ENCODE measurements at regions not wholly inside any gene's neighbourhood (a gene's known extent, or its start where the extent isn't known, plus 50 kb on each side); places are given as distances from the start of the nearest gene placed in this dataset.

DNA sequence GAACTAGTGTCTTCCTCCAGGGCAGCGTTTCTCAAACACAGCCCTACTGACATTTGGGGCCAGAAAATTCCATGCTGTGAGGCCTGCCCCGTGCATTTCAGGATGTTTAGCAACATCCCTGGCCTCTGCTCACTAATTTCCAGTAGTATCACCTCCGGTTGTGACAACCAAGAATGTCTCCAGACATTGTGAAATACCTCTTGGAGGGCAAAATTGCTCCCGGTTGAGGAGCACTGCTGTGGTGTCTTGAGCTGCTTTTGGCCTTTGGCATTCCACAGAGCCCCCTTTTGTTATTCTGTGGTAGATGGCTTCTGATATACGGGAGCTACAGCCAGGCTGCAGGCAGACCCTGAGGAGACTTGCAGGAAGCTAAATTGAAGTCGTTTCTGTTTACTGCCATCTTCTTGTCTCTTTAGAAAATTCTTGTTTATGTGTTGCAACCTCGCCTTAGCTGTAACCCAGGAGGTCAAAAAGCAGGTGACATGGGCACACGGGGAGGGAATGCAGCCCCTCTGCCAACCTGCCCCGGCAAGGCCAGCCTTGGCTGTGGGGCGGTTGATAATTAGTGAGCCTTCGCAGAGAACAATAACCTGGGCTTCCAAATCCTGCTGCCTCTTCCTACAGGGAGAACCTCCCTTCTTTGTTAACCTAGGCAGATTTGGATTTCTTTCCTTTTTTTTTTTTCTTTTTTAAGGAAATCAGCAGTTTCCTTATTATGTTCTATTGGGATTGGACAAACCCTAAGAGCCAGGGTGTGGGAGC is 74.7 kb upstream of the AKT3 start:
- Histone ChIP-seq H3K9me3 (ENCODE audit: control insufficient read depth, insufficient read depth, low read length) (no peaks in the 10 kb centered on the region), H4K8ac (ENCODE audit: low read depth in 2 of 2, low read length in 2 of 2) (peak overlapping the region; percentile 3 to 22), H3K4me3 (ENCODE audit: insufficient read depth, low read depth, low read length) (no peak overlapping the region), H3K23ac (ENCODE audit: low read depth, low read length) (peak overlapping the region; percentile 29; the same call in 1 of the 2 replicates), H3K14ac (replicated peaks; ENCODE audit: low read depth, low read length) (peak overlapping the region; percentile 57), H2AK5ac (ENCODE audit: low read depth, low read length) (peak overlapping the region; percentile 89), H3K79me1 (ENCODE audit: low read depth in 1 of 2, low read length in 2 of 2) (no peaks in the 10 kb centered on the region), H4K20me1 (ENCODE audit: insufficient read depth, low read length) (no peaks in the 10 kb centered on the region), H3K27ac (ENCODE audit: insufficient read depth, low read length) (peak overlapping the region; percentile 6; the same call in 1 of the 2 replicates), H3K4me1 (ENCODE audit: control insufficient read depth, insufficient read depth, low read length) (peaks cover 14% of the 10 kb centered on the region), H2BK15ac (ENCODE audit: low read depth, low read length) (peak overlapping the region; percentile 72), H3K36me3 (ENCODE audit: control insufficient read depth, insufficient read depth, low read length) (no peaks in the 10 kb centered on the region), H3K18ac (ENCODE audit: low read depth, low read length) (peak overlapping the region; percentile 22; the same call in 1 of the 2 replicates), H2AK9ac (replicated peaks; ENCODE audit: low read depth, low read length, poor library complexity) (peak overlapping the region; percentile 82), H3K56ac (ENCODE audit: extremely low read depth, insufficient read depth, low read length) (peak overlapping the region; percentile 67; the same call in 1 of the 2 replicates), H2BK120ac (ENCODE audit: low read depth, low read length) (peak overlapping the region; percentile 93), H3K9me1 (ENCODE audit: insufficient read depth, low read length) (peaks cover 13% of the 10 kb centered on the region; the same call in 1 of the 2 replicates), H2BK5ac (ENCODE audit: low read depth, low read length, poor library complexity, severe bottlenecking) (peak overlapping the region; percentile 53), H4K5ac (ENCODE audit: low read depth, low read length) (no peak overlapping the region), H3K4ac (ENCODE audit: low read depth, low read length) (peak overlapping the region; percentile 94), H3K27me3 (ENCODE audit: control insufficient read depth, insufficient read depth, low read length) (peaks cover 4% of the 10 kb centered on the region), H3K4me2 (ENCODE audit: low read depth, low read length) (peak overlapping the region; percentile 29; the same call in 1 of the 2 replicates), H4K91ac (ENCODE audit: insufficient read depth, low read depth, low read length) (peak overlapping the region; percentile 79), H2BK20ac (ENCODE audit: low read depth, low read length) (peak overlapping the region; percentile 64), H3K9ac (ENCODE audit: low read depth, low read length) (no peak overlapping the region), H2AFZ (replicated peaks; ENCODE audit: low read length, poor library complexity) (peak overlapping the region; percentile 79)
- ATAC-seq (ENCODE audit: low read depth): peak; percentile 35
- POLR2A ChIA-PET (ENCODE audit: unreplicated experiment): interaction anchor here (0.6 to 0.7 kb wide), 2 partner anchors 27 to 357 kb away, joined by 5 to 26 read pairs; no protein-coding TSS in a partner anchor
- BruUV-seq (replicated peaks): no TSS peak
- intact Hi-C loops (cut with micrococcal nuclease): loop anchor here (10.0 kb wide), 2 partner anchors 210 to 1540 kb away; no protein-coding TSS in a partner anchor
- 4% methylated on average over 4 of the region's 11 CpGs; no CpG with 5 or more reads in 1 of the 2 experiments for WGBS, 2 experiments (ENCODE audit: extremely low coverage in 2 of 2, insufficient read length in 1 of 2)
- in situ Hi-C loops (cut with MboI; ENCODE audit: low sequenced_read_pairs): no loop called here
- dilution Hi-C loops (cut with HindIII; ENCODE audit: low sequenced_read_pairs, unreplicated experiment): no loop called here
- DNase-seq: no peak
- CTCF ChIA-PET: no interaction called here
- TF ChIP-seq, protein P1, sequence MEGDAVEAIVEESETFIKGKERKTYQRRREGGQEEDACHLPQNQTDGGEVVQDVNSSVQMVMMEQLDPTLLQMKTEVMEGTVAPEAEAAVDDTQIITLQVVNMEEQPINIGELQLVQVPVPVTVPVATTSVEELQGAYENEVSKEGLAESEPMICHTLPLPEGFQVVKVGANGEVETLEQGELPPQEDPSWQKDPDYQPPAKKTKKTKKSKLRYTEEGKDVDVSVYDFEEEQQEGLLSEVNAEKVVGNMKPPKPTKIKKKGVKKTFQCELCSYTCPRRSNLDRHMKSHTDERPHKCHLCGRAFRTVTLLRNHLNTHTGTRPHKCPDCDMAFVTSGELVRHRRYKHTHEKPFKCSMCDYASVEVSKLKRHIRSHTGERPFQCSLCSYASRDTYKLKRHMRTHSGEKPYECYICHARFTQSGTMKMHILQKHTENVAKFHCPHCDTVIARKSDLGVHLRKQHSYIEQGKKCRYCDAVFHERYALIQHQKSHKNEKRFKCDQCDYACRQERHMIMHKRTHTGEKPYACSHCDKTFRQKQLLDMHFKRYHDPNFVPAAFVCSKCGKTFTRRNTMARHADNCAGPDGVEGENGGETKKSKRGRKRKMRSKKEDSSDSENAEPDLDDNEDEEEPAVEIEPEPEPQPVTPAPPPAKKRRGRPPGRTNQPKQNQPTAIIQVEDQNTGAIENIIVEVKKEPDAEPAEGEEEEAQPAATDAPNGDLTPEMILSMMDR (conservative IDR thresholded peaks at IDR 0.05; ENCODE audit: low read depth, low read length): no peak
- peak; percentile 79 for TF ChIP-seq CEBPB (IDR thresholded peaks at IDR 0.05; ENCODE audit: low read depth, low read length)
